HFF-Myc (cell line): ENCODE measurements at regions not wholly inside any gene's neighbourhood (a gene's known extent, or its start where the extent isn't known, plus 50 kb on each side); places are given as distances from the start of the nearest gene placed in this dataset.

Experiments used
- DNase-seq: peaks from one replicate; pipeline ENCODE4 v3.0.0-alpha.2; 2011; ENCODE audit warnings: low read depth; ENCODE audit errors: extremely low read depth
- H3K4me3 ChIP-seq: replicated peaks from 2 replicates; pipeline ENCODE4 v1.5.1; 2011; ENCODE audit warnings: low read depth, mild to moderate bottlenecking, control low read depth, low read length
- TF ChIP-seq, protein P1 (sequence below): IDR thresholded peaks from 2 replicates; pipeline ENCODE4 v1.5.1; 2012; ENCODE audit warnings: mild to moderate bottlenecking, low read depth, low read length, control low read depth; ENCODE audit errors: missing control alignments

DNA sequence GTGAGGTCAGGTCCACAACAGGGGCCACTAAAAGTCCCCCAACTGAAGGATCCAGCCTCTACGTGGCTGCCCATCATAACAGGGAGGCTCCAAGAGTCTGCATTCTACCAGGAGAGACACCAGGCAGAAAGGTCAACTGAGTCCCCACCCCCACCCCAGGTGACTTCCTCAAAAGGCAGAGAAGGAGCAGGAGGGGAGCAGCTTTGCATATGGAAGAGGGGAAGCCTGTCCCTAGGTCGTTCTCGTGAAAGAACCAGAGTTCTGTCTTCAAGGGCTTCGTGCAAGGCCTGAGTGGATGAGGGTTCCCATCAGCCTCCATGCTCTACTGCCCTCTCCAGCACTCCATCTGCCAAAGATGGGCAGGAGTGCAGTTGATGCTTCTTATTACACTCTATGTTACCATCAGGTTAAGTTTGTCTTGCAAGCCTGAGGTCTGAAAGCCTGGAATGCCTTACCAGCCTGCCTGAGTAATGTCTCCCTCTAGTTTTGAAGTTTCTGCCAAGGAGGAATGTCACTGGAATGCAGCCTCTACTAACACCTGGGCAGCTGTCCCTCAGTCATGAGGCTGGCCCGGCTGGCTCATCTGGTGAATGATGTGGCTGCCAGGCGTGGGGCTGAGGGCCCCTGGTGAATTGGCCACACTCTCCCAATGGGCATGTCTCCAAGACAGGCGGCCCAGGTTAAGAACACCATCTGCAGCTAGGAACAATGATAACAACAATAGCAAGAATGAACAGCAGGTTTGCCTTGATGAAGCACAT is 54.3 kb upstream of the SMNDC1 start:
- H3K4me3 ChIP-seq = no peak overlapping the region
- TF ChIP-seq, protein P1, sequence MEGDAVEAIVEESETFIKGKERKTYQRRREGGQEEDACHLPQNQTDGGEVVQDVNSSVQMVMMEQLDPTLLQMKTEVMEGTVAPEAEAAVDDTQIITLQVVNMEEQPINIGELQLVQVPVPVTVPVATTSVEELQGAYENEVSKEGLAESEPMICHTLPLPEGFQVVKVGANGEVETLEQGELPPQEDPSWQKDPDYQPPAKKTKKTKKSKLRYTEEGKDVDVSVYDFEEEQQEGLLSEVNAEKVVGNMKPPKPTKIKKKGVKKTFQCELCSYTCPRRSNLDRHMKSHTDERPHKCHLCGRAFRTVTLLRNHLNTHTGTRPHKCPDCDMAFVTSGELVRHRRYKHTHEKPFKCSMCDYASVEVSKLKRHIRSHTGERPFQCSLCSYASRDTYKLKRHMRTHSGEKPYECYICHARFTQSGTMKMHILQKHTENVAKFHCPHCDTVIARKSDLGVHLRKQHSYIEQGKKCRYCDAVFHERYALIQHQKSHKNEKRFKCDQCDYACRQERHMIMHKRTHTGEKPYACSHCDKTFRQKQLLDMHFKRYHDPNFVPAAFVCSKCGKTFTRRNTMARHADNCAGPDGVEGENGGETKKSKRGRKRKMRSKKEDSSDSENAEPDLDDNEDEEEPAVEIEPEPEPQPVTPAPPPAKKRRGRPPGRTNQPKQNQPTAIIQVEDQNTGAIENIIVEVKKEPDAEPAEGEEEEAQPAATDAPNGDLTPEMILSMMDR = no peak
- no peak for DNase-seq

DNA sequence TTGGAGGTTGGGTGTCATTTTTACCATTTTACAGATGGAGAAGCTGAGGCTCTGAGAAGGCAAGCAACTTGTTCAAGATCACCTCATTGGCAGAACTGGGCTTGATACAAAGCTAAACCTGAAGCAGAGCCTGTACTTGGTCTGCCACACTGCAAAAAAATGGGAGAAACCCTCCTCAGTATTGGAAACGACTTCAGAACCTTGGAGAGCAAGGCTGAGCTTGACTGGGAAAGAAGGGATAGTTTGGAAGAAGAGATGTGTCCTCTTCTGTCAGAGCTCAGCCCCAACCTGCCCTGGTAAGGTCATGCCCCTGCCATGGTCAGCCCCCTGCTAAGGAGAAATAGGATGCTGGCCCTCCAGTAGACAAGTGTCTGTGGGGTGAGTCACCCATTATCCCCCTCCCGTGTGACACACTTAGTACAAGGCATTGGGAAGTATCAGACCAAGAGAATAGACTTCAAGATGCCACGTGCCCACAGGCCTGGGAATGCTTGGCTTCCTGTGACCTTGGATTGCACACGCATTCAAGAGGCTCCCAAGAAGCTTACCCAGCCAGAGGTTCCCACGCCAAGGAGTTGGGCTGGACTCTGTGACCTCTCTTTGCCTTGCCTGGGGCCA is 56.2 kb upstream of the SMNDC1 start:
- TF ChIP-seq, protein P1 = no peak
- no peak for DNase-seq

DNA sequence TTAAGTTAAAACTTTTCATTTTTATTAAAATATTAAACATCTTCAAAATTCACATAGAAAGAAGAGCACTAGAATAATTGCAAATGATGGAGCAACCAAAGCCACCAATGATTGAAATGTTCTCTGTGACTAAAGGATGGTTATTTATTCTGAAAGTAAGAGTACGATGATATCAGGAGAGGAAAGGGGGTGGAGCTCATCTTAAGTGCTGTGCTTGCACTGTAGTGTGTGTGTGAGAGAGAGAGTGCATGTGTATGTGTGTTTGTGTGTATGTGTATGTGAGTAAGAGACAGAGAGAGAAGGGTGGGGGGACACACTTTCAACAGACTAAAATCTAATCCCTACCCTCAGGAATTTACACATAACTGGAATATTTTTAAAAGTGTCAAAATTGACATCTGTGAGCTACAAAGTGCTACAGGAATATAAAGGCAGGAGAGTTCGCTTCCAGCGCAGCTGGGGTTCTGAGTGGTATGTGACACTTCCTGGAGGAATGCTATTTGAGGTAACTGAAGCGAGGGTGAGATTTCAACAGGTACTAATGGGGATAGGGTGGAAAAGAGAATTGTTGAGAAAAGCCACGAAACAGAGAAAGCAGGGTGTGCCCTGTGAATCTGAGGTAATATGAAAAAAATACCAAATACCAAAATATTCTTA is 57.2 kb upstream of the SMNDC1 start:
- TF ChIP-seq, protein P1 = no peak

More for the DNA sequence above, 56.2 kb upstream of the SMNDC1 start:
- no peak overlapping the region for H3K4me3 ChIP-seq

DNA sequence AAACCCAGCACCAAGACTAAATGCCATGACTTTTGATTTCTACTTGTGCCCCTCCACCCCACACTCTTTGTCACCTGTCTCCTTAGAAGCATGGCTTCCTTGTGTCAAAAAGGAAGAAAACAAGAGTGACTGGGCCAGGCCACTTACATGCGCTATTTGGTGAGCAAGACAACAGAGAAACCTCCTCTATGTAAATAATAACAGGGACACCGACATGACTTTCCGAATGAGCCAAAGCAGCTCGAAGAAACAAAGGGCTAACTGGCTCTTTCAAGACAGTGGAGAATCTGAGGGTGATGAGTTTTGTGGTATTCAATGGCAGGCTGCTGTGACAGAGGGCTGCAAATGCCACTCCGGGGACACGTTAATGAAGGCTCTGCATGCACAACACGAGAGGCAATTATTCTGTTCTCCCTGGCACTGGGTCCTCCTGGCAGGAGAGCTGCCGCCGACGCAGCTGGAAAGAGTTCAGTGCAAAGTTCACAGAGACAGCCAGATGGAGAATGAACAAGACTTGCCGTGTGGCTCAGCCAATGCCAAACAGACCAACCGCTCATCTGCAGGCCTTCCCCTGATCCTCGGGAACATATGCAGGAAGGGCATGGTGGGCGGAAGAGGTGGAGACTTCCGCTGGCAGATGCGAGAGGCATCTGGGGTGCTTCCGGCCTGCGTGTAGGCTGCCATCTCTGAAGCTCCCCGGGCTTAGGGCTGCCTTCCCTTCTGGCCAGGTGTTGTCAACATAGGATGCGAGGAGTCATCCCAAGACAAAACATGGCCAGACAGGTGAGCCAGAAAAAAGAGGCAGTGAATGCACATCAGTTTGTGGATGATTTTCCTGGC is 59.1 kb upstream of the SMNDC1 start:
- H3K4me3 ChIP-seq = no peak overlapping the region
- no peak for DNase-seq
- TF ChIP-seq, protein P1 = no peak

More for the DNA sequence above, 57.2 kb upstream of the SMNDC1 start:
- no peak for DNase-seq
- H3K4me3 ChIP-seq = no peak overlapping the region

DNA sequence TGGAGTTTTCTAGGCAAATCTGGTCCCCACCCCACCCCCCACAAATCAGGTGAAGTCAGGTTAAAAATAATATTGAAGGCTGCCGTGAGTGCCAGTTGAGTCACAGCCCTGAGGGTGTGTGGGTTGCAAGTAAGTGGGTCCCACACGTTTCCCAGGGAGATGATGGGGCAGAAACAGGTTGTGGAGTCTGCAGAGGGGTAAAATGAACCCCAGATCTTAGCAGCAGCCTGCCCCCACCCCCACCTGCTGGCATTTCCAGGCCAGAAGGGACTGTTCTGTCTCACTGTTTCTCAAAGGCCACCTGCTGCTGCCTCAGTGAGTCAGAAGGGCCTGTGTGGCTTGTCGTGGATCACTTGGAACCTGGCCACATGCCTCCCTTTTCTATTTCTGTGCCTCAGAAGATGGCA is 59.8 kb upstream of the SMNDC1 start:
- TF ChIP-seq, protein P1 = no peak
- DNase-seq = no peak
- H3K4me3 ChIP-seq = no peak overlapping the region

DNA sequence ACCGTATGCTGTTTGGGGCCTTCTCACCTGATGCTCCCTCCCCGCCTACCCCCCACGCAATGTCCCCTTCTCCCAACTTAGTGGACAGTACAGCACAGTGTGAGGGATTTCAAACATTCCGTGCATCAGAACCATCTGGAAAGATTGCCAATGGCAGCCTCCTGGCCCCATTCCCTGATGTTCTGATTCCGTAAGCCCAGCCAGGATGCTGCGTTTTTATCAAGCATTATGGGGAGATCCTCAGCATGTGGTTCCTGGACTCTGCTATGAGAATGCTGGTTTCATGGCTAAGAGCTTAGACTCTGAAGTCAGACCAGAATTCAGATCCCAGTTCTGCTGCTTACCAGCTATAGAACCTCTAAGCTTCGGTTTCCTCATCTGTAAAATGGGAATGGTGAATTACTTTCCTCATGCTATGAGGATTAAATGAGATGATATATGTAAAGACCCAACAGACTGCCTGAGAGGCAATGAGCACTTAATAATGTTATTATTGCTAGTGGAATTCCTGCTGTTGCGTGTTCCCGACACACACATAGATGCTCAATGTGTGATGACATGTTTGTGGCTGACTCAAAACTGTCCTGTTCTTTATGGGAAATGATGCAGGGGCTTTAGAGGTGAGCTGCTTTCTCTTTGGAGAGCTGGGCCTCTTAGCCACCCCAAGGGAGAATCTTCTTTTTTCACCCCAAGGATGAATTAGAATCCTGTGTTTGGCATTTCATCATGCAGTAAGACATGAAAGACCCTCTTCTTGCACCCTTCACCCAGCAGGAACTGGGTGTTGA is 60.8 kb upstream of the SMNDC1 start:
- TF ChIP-seq, protein P1 = no peak
- no peak overlapping the region for H3K4me3 ChIP-seq
- no peak for DNase-seq
